ENCODE measurements at regions not wholly inside any gene's neighbourhood (a gene's known extent, or its start where the extent isn't known, plus 50 kb on each side); places are given as distances from the start of the nearest gene placed in this dataset.
"Not testable (repeated sequence)": the region's sequence is repeated elsewhere in the genome, so short reads cannot be mapped to it uniquely, and the experiment has no call there.

- DNase-seq, result no peak
Observed at GRCh38 chr6:62819640-62820039, 391.6 kb upstream of the FKBP1C start.

- DNase-seq, result no peak
Observed at GRCh38 chr6:62808565-62809293, 402.5 kb upstream of the FKBP1C start.

GRCh38 chr6:62805431-62805830, 405.8 kb upstream of the FKBP1C start:
- no peak for DNase-seq

- DNase-seq, result no peak
Observed at GRCh38 chr6:62803094-62803493, 408.2 kb upstream of the FKBP1C start.

- DNase-seq, result no peak
Observed at GRCh38 chr6:62797190-62797589, 414.1 kb upstream of the FKBP1C start.

GRCh38 chr6:62775427-62776022, 435.7 kb upstream of the FKBP1C start:
- DNase-seq, result peak in 1 of 2 experiments; percentile 9

GRCh38 chr6:62766174-62766573, 445.1 kb upstream of the FKBP1C start:
- not testable (repeated sequence) for DNase-seq

- no peak for DNase-seq
Observed at GRCh38 chr6:62764841-62765240, 446.4 kb upstream of the FKBP1C start.

GRCh38 chr6:62763125-62763912, 447.9 kb upstream of the FKBP1C start:
- no peak for DNase-seq

GRCh38 chr6:62746968-62747367, 460.9 kb upstream of the KHDRBS2 start:
- no peak for DNase-seq

GRCh38 chr6:62746161-62746560, 460.1 kb upstream of the KHDRBS2 start:
- no peak for DNase-seq

- DNase-seq, result no peak
Observed at GRCh38 chr6:62740596-62740995, 454.6 kb upstream of the KHDRBS2 start.

GRCh38 chr6:62740171-62740570, 454.1 kb upstream of the KHDRBS2 start:
- DNase-seq, result no peak

GRCh38 chr6:62737792-62738191, 451.8 kb upstream of the KHDRBS2 start:
- DNase-seq, result no peak

- no peak for DNase-seq
Observed at GRCh38 chr6:62721408-62721807, 435.4 kb upstream of the KHDRBS2 start.

- no peak for DNase-seq
Observed at GRCh38 chr6:62716719-62717118, 430.7 kb upstream of the KHDRBS2 start.

GRCh38 chr6:62714112-62714511, 428.1 kb upstream of the KHDRBS2 start:
- DNase-seq, result no peak

GRCh38 chr6:62711750-62712149, 425.7 kb upstream of the KHDRBS2 start:
- DNase-seq, result no peak

GRCh38 chr6:62707914-62708313, 421.9 kb upstream of the KHDRBS2 start:
- DNase-seq, result no peak

- DNase-seq, result no peak
Observed at GRCh38 chr6:62707156-62707555, 421.1 kb upstream of the KHDRBS2 start.

- no peak for DNase-seq
Observed at GRCh38 chr6:62683063-62683462, 397.0 kb upstream of the KHDRBS2 start.

GRCh38 chr6:62681108-62681507, 395.1 kb upstream of the KHDRBS2 start:
- DNase-seq, result no peak

GRCh38 chr6:62672989-62673388, 387.0 kb upstream of the KHDRBS2 start:
- no peak for DNase-seq
